NCI-H2171 treated with DMSO at 0.1 percent for 48 hours (cell line): ENCODE measurements at regions not wholly inside any gene's neighbourhood (a gene's known extent, or its start where the extent isn't known, plus 50 kb on each side); places are given as distances from the start of the nearest gene placed in this dataset.

Source experiments
- DNase-seq: peaks from one replicate; lab custom pipeline; 2025; lab: John Stamatoyannopoulos, UW

DNA sequence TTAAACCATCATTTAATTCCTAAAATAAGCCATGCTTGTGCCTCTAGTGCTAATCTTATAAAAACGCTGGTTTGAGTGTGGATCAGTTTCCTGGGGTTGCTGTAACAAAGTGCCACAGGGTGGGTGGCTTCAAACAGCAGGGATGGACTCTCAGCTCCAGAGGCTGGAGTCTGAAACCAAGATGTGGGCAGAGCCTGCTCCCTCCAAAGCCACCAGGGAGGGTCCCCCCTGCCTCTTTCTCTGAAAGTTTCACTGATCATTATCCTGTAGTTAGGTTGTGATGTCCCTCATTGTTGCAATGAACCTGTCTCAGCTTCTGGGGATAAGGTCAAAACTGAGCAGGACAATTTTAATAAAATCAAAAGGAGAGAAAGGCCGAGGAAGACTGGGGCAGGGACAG lies 251.9 kb upstream of the TCERG1L start:
- no peak for DNase-seq

DNA sequence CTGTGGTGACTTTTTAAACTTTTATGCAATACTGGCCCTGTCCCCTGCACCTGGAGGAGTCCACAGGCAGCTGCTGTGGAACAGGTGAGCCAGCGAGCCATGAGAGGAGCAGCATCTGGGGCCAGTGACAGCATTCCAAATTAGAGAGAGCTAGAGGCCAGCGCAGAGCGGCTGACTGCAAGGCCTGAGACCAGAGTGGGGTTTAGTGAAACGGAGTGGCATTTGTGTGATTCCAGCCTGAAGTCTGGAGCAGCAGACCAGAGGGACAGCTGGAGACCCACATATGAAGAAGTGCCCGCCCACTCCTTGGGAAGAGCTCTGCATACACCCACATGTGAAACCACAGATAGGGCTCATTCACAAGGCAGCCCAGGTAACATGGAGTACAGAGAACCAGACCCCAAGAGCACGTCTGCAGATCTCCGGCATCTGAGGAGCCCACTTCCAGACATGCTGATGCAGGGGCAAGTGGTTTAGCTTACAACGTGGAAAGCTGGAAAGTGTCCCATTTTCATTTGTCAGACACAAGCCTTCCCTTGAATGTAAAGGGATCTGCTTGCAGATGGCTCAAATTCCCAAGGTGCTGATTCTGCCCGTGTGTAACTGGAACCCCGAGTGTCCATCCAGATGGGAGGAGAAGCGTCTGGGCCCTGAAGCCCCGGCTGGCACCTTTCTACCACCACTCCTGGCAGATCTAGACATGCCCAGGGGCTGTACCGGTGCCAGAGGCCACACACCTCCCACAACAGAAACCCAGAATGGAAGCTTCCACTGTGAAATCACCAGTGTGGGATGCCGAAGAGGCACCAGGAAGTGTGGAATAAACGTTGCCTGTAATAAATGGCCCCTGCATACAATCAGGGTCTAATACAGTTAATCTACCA lies 256.0 kb upstream of the TCERG1L start:
- DNase-seq = peak; percentile 84

DNA sequence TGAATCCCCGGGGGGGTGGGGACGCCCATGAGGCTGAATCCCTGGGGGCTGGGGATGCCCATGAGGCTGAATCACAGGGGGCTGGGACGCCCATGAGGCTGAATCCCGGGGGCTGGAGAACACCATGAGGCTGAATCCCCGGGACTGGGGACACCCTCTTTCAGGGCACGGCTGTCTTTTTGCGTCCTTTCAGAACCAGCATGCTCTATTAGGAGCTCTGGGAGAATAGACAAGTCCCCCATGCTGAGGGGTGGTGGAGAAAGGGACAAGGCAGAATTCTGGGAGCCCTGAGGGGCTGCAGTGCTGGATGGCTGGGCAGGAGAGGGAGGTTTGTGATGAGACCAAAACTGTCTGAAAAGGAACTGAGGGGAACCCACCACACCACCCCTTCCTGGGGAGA lies 257.3 kb upstream of the TCERG1L start:
- DNase-seq = no peak

DNA sequence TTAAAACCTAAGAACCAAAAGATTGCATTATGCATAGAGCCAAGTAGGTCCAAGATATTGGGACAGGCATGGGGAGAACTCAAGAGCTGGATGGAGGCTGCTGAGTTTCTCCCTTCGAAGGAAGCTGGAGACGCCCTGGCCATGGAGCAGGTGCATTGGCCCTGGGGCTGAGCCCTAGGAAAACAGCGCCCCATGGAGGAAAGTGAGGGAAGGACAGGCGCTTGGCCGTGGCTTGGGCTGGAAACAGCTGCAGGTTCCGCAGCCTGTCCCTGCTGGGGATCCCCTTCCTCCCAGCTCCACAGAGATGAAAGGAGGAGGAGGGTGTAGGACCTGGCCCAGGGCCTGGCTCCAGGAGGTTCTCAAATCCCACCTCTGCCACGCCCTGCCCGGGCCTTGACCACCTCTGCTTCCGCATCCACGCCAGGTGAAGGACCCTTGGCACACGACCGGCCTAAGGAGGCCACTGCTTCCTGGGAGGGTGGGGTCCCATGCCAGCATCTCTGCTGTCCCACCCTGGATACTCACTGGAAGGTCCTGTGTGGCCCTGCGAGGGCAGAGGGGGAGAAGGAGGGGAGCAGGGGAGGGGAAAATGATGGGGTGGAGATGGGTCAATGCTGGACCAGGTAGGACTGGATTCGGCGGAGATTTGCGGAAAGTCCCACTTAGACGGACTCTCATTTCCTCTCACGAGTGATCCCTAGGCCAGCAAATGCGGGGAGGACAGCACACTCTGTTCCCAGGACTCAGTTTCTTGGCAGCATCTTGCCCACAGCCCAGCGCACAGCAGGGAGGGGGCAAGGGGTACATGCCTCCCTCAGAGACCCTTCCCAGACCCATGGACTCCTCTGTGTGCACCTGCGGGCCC lies 258.6 kb upstream of the TCERG1L start:
- no peak for DNase-seq

DNA sequence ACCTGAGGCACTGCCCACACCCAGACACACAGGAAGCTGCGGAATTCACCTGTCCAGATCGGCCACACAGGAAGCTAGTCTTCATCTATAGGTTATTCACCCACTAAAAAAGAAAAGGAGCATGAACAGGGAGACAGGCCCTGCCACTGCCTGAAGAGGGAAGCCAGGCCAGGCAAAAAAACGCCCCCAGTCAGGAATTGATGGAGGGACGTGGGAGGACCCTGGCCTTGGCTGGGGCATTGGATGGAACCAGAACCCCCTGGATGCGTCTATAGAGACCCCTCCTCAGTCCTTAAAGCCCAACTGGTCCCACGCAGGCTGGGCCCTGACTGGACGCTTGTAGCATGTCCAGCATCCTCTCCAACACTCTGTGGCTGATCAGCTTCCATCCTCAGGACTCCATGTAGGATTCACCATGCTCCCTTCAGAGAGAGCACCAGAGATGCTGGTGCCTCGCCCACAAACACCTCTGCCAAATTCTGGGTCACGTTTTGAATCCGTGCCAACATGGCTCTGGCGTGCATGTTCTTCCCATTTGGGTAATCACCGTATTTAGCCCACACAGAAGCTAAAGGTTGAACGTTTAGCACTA lies 259.3 kb upstream of the TCERG1L start:
- no peak for DNase-seq

DNA sequence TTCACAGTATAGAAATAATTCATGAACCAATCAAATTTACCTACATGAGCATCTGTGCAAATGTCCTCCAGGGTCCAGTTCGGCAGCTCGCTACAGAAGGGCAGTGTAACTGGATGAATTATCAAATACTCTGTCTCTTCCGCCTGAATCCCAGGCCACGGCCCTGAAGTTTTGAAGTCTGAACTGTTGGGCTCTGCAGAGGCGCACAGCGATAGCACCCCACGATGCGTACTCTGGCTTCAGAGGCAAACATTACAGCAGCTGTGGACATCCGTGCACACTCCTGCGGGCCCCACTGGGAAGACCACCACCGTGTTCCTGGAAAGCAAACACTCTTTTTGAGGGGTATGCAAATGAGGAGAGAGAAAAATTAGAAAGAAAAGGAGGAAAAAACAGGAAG lies 259.8 kb upstream of the TCERG1L start:
- DNase-seq = no peak

DNA sequence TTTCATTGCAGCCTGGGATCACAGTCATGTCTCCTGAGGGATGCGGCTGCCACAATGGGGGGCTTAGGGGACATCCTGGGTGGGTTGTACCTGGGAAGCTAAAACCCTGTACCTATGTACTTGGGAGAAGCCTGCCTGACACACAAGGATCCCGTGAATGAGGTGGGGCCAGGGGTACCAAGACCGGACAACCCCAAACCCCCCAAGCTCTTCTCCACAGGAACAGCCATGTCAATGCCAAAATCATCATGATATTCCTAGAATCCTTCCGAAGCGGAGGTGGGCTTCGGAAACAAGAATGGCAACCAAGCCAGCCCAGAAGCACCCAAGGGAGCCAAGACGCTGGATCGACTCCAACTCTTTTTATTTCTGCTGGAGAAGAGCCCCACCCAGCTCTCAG lies 260.3 kb upstream of the TCERG1L start:
- DNase-seq = no peak

DNA sequence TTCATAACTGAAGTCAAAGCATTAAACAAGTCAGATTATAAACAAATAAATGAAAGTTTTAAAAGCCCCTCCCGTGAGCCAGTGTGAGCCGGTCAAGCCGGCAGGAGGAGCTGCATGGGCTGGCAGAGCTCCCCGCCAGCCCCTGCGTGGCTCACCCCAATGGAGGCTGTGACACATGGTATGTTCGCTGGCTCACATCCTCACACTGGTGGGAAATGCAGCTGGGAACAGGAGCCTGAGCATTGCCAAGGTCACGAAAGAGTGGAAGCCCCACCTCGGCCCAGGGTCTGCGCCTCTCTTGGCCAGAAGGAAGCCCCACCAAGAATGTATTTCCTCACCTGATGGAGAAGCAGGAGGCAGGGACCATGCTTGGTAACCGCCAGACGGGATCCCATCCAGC lies 261.7 kb upstream of the TCERG1L start:
- DNase-seq = no peak

DNA sequence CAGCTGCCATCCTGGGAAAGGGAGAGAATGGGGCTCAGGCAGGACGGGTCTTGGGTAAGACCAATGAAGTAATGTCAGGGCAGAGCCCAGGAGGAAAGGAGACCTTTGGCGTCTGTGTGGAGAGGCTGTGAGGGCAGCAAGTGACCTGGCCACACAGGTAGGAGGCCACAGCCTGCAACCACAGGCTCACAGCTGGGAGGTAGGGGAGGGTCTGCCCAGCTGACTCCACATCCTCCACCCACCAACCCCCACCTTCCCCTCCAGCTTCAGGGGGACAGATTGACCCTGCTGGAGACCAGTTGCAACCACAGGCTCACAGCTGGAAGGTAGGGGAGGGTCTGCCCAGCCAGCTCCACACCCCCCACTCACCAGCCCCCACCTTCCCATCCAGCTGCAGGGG lies 262.2 kb upstream of the TCERG1L start:
- no peak for DNase-seq

DNA sequence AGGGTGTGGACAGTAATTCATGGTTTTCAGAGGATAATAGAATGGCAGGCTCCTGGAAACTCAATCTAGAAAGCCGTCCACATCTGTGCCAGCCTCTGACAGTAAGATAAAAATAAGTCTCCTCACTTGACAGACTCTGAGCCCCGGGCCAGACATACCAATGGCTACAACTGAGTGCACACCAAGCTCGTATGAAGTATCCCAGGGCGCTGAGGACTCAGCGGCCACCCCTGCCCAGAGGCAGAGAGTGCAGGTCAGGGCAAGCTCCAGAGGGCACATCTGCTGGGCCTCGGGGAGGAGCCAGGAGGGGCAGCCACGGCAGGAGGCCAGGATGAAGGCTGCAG lies 262.8 kb upstream of the TCERG1L start:
- DNase-seq = no peak

DNA sequence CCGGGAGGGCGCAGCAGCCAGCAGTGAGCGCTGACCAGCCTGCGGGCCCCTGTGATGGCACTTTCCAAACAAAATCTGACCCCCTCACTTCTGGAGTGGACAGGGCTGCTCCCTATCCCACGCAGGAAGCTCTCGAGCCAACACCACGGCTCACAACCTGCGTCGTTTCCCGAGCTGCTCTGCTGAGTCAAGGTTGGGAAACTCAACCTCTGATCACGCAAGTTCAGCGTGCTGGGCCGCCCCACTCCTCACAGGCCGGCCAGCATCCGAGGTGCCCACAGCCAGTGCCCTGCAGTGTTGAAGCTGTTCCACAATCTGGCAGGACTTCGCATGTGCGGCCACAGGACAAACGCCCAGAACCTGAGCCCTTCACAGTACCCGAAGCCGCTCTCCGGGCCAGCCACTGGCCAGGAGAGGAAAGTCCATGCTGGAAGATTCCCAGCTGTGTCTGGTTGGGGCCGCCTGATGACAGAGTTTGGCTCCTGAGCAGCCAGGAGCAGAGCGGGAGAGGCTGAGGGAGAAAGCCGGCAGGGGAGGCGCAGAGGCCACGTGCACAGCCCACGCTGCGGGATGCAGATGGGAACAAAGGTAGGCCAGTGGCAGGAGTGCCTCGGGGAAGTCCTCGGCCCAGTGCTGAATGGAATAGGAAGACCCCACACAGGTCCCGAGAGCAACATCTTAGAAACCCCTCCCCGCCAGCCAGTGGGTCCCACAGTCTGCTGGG lies 263.3 kb upstream of the TCERG1L start:
- no peak for DNase-seq

DNA sequence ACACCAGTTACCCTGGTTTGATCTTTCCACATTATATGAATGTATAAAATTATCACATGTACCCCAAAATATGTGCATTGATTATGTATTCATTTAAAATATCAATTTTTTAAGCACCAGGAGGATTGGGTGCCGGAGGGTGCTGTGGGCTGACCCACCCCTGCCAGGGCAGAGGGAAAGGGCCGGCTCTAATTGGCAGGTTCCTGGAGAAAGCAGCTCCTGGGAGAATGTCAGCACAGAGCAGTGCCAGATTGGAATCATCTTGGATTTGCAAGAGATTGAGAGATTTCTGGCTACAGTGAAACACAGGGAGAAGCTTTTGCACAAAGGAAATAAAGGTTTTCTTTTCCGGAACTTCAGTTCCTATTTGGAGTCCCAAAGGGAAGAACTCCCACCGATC lies 264.4 kb upstream of the TCERG1L start:
- no peak for DNase-seq

DNA sequence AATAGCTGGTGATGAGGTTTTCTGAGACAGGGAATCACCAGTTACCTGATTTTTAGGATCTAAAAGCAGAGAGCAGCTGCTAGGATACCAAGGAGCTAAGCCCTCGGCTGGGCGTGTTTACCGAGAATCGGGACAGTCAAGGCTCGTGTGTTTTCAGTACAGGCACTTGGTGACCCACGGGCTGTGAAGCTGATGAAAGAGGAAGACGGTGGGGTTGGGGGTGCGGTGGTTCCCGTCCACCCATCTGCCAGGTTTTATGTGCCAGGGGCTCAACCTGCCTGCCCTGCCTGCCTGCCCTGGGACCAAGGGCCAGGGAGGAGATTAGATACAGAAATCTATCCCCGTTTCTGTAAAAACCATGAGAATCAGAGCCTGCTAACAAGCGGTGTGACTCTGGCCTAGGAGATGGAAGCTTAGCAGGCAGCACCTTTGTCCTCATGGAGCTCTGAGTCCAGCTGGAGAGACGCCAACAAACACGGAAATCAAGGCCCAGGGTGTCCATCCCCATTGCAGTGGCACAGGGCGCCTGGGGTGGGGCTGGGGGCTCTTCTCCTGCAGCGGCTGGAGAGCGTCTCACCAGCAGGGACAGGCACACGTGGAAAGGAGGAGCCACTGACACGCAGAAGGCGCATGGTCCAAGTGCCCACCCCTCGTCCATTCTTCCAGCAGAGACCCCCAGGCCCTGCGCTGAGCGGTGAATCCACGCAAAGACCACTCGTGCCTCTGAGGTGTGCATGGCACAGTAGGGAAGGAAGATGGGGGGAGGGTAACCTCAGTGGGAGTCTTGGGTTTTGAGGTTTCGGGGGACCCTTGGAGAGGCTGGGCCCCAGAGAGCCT lies 265.0 kb upstream of the TCERG1L start:
- no peak for DNase-seq

DNA sequence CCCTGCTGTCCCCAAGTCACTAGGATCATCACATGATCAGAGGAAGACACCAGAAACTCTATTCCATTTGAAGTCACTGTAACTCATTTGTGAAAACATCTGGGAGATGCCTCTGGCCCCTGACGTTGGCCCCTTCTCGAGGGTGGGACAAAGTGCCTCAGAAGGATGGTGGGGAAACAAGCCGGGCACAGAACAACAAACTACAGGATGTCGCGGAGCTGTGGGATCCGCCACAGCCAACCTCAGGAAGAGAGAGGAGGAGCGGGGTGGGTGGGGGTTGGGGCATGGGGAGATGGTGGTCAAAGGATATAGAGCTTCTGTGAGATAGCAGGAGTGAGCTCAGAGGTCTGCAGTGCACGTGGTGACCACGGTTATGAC lies 265.6 kb upstream of the TCERG1L start:
- no peak for DNase-seq

DNA sequence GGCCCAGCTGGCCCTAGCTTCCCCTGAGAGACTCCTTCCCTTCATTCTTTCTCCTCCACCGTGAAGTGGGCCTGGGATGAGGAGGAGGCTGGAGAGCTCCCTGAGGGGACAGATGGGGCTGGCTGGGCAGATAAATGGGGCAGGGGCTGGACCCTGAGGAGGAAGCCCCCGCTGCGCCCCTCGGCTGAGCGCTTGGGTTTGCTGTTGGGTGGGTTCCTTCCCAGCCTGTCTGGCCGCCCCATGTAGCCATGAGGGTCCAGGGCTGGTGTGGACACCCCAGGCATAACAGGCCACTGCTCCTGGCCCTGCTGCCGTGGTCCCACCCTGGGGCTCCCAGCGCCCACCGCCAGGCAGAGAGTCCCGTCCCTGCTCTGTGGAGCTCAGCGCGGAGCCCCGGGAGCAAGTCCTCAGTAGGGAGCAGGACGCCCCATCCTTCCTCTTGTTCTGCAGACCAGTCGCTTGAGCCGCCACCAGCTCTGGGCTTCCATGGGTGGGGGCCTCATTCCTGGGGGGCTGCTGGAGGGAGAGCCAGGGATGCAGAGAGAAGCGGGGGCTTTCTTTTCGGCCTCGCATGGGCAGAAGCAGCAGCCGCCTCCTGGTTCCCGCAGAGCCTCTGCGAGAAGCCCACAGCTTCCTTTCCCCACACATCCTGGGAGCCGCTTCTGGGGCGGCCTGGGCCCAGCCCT lies 266.4 kb upstream of the TCERG1L start:
- DNase-seq = no peak

DNA sequence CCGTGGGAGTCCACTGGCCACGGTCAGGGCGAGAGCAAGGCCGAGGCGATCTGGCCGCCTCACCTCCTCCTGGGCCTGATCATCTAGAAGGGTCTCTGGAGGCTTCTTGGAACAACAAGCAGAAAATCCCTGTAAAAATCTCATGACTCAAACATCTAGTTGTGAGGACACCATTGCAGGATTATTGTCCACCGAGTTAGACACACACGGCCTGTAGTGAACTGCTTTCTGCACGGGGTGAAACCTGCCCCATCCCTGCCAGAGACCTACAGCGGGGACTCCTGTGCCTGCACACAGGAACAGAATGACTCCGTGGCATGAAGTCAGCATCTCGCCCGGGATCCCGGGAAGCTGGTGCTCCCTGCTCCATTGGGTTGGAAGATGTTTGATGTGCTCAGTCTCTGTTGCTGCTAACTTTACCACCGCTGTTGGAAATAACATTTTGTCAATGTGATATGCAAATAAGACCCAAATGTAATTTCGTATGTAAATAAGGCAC lies 267.0 kb upstream of the TCERG1L start:
- no peak for DNase-seq

DNA sequence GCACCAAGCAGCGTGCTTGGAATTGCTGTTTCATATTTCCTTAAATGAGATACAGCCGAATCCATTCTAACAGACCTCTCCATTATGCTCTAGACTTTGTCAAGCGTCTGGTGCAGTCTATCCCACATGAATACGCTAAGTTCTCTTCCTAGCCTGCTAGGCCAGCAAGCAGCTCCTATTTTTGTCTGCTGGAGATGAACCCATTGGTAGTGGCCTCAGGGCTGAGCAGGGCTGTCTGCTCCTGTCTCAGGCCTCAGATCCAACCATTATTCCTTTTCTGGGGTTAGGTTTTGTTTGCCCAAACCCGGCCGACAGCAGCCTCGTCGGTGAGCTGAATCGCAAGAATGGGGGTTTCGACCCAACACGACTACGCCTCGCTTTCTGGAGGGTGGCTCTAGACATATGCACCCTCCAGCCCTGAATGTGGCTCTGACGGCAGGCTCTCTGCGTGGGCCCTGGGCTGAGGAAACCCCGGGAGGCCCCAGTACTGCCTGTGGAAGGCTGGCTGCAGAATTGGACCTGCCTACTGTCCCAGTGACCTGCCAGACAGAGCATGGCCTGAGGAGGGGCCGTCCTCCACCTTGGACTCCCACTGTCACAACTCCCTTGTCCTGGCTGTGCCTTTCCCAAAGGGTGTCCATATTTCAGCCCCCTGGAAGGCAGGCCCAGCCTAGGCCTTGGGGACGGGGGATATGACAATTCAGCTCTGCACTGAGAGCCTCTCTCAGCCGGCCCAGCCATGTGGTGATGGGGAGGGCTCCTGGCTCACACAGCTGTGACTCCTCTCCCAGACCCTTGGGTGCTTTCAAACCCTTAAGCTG lies 267.9 kb upstream of the TCERG1L start:
- DNase-seq = no peak

DNA sequence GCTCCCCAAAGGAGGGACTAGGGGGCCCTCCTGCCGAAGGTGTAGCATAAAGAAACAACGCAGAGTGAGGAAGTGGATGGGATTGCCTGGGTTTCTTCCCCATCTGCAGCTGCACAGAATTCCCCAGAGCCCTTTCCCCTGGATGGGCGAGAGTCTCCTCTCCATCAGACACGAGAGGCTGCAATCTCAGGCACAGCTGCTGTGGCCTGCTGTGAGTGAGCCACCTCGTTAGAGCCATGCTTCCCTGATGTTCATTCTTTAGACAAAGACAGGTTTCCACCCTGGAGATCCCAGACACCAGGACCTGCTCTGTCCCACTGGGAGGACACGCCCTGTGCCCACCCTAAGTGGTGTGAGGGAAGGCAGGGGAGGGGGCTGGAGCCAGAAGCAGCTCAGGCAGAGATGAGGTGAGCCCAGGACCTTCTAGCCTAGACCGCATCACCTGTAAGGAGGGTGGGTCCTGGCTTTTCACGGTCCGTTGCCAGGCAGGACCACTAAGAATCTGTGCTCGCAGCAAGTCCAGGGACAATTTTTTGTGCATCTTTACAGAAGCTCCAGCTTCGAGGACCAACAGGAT lies 268.6 kb upstream of the TCERG1L start:
- peak; percentile 42 for DNase-seq

DNA sequence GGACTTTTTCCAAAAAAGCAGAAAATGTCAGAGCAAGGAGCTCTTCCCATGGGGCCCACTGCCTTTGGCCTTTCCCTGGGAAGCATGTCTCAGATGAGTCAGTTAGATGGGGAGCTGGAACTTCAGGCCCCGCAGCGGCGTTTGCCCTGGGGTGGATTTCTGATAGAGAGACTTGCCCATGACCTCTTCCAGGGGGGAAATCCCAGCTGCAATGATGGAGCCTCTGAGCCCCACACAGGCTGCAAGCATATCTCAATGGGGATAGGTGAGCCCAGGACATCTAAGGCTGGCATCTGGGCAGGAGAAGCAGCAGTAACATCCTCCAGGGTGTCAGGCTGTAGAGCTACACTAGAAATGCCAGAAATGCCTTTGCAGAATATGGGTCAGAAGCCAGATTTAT lies 269.2 kb upstream of the TCERG1L start:
- DNase-seq = no peak
